Neural progenitor cell (in vitro differentiated cells): ENCODE measurements at regions not wholly inside any gene's neighbourhood (a gene's known extent, or its start where the extent isn't known, plus 50 kb on each side); places are given as distances from the start of the nearest gene placed in this dataset.

Source experiments
- DNase-seq: peaks from one replicate; pipeline ENCODE4 v3.0.0-alpha.2; 2016; ENCODE audit warnings: low spot score
- H2AFZ ChIP-seq: fragments of 200-600 bp; sonication (generic); replicated peaks from 2 replicates; pipeline ENCODE4 v1.6.1; 2016; ENCODE audit warnings: antibody characterized with exemption
- H3F3A ChIP-seq: fragments of 200-600 bp; sonication (generic); 2 replicates; pipeline ENCODE4 v1.6.1; 2016; ENCODE audit warnings: antibody characterized with exemption, low read depth
- H3K27ac ChIP-seq: fragments of 200-600 bp; sonication (generic); 2 replicates; pipeline ENCODE4 v1.5.1; 2016; ENCODE audit warnings: mild to moderate bottlenecking
- H3K27me3 ChIP-seq: fragments of 200-600 bp; sonication (generic); 2 replicates; pipeline ENCODE4 v1.6.1; 2016; ENCODE audit warnings: mild to moderate bottlenecking, moderate library complexity
- H3K36me3 ChIP-seq: fragments of 200-600 bp; sonication (generic); 2 replicates; pipeline ENCODE4 v1.5.1; 2016
- H3K4me1 ChIP-seq: fragments of 200-600 bp; sonication (generic); 2 replicates; pipeline ENCODE4 v1.6.1; 2016; ENCODE audit warnings: mixed run types
- H3K4me2 ChIP-seq: fragments of 200-600 bp; sonication (generic); 2 replicates; pipeline ENCODE4 v1.6.1; 2016
- H3K4me3 ChIP-seq: fragments of 200-600 bp; sonication (generic); 2 replicates; pipeline ENCODE4 v1.5.1; 2016
- H3K79me2 ChIP-seq: fragments of 200-600 bp; sonication (generic); 2 replicates; pipeline ENCODE4 v1.6.1; 2016; ENCODE audit warnings: low read depth
- H3K9ac ChIP-seq: fragments of 200-600 bp; sonication (generic); 2 replicates; pipeline ENCODE4 v1.6.1; 2016
- H3K9me3 ChIP-seq: fragments of 200-600 bp; sonication (generic); 2 replicates; pipeline ENCODE4 v1.5.1; 2016; ENCODE audit warnings: low read depth
- H4K20me1 ChIP-seq: fragments of 200-600 bp; sonication (generic); 2 replicates; pipeline ENCODE4 v1.6.1; 2016; ENCODE audit warnings: low read depth
- H3K27ac Mint-ChIP-seq: 3 replicates; pipeline ENCODE4 v1.8.0; 2021; ENCODE audit warnings: mixed read lengths
- H3K27me3 Mint-ChIP-seq: 2 replicates; pipeline ENCODE4 v1.8.0; 2022; ENCODE audit warnings: low read depth, mild to moderate bottlenecking, inconsistent platforms, moderate library complexity, mixed read lengths; ENCODE audit not compliant: insufficient read depth
- H3K36me3 Mint-ChIP-seq: 3 replicates; pipeline ENCODE4 v1.8.0; 2021; ENCODE audit warnings: mixed read lengths
- H3K4me1 Mint-ChIP-seq: 3 replicates; pipeline ENCODE4 v1.8.0; 2021; ENCODE audit warnings: mixed read lengths
- H3K4me3 Mint-ChIP-seq: 3 replicates; pipeline ENCODE4 v1.8.0; 2021; ENCODE audit warnings: mild to moderate bottlenecking, moderate library complexity, mixed read lengths
- H3K9me3 Mint-ChIP-seq: 3 replicates; pipeline ENCODE4 v1.8.0; 2020; ENCODE audit warnings: mixed read lengths
- CTCF ChIP-seq: fragments of 200-600 bp; sonication (generic); IDR thresholded peaks from 2 replicates; pipeline ENCODE4 v1.5.1; 2017; ENCODE audit warnings: antibody characterized with exemption, mild to moderate bottlenecking
- EZH2 ChIP-seq: fragments of 200-600 bp; sonication (generic); IDR thresholded peaks from 2 replicates; pipeline ENCODE4 v1.6.1; 2017; ENCODE audit warnings: antibody characterized with exemption, mild to moderate bottlenecking, moderate library complexity
- EZH2phosphoT487 ChIP-seq: fragments of 200-600 bp; sonication (generic); IDR thresholded peaks from 2 replicates; pipeline ENCODE4 v1.6.1; 2017; ENCODE audit warnings: antibody characterized with exemption

GRCh38 chr6:147128056-147128455, 76.2 kb upstream of the STXBP5 start:
- Histone ChIP-seq H4K20me1 (no peaks in the 10 kb centered on the region), H3K79me2 (no peaks in the 10 kb centered on the region), H3K9ac (no peak overlapping the region), H3K4me3 (no peak overlapping the region), H3K4me1 (peaks cover 18% of the 10 kb centered on the region), H3K27me3 (no peaks in the 10 kb centered on the region), H3F3A (no peaks in the 10 kb centered on the region), H3K27ac (no peak overlapping the region), H2AFZ (no peak overlapping the region), H3K4me2 (no peak overlapping the region), H3K36me3 (no peaks in the 10 kb centered on the region), H3K9me3 (no peaks in the 10 kb centered on the region)
- no peak for DNase-seq
- no peaks in the 10 kb centered on the region for H3K9me3 Mint-ChIP-seq
- H3K4me3 Mint-ChIP-seq = no peak overlapping the region
- no peak for TF ChIP-seq CTCF
- no peak for TF ChIP-seq EZH2
- no peak for TF ChIP-seq EZH2phosphoT487
- peaks cover 10% of the 10 kb centered on the region for H3K4me1 Mint-ChIP-seq
- no peaks in the 10 kb centered on the region for H3K27me3 Mint-ChIP-seq
- H3K36me3 Mint-ChIP-seq = no peaks in the 10 kb centered on the region
- no peak overlapping the region for H3K27ac Mint-ChIP-seq

- Histone ChIP-seq H3K36me3 (no peaks in the 10 kb centered on the region), H3F3A (no peaks in the 10 kb centered on the region), H3K27ac (no peak overlapping the region), H3K9me3 (no peaks in the 10 kb centered on the region), H3K79me2 (no peaks in the 10 kb centered on the region), H3K4me2 (no peak overlapping the region), H3K4me3 (no peak overlapping the region), H3K9ac (no peak overlapping the region), H4K20me1 (no peaks in the 10 kb centered on the region), H2AFZ (peak overlapping the region; percentile 35), H3K27me3 (no peaks in the 10 kb centered on the region), H3K4me1 (peaks cover 23% of the 10 kb centered on the region)
- H3K4me1 Mint-ChIP-seq = peaks cover 12% of the 10 kb centered on the region
- H3K36me3 Mint-ChIP-seq = no peaks in the 10 kb centered on the region
- H3K27ac Mint-ChIP-seq = peak overlapping the region; percentile 75
- no peak overlapping the region for H3K4me3 Mint-ChIP-seq
- H3K9me3 Mint-ChIP-seq = no peaks in the 10 kb centered on the region
- TF ChIP-seq EZH2 (no peak), CTCF (no peak), EZH2phosphoT487 (no peak)
- DNase-seq = peak; percentile 14
- peaks cover 2% of the 10 kb centered on the region for H3K27me3 Mint-ChIP-seq
Observed at GRCh38 chr6:147131532-147132128, 72.6 kb upstream of the STXBP5 start.

DNA sequence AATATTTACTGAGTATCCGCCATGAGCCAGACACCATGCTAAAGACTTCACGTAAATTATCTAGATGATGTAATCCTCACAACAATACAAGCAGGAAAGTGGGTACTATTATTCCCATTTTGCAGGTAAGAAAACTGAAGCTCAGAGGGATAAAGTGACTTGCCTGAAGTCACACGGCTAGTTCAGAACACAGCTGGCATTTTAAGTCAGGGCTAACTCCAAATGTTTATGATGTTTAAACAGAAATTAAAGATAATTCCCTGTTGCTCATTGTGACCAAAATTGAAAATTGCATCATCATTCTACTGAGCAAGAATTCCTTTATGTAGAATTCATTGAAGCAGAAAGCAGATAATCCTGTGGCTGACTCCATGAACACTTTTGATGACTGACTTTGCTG, 71.3 kb upstream of the STXBP5 start:
- DNase-seq = no peak
- Mint-ChIP-seq H3K27ac (no peak overlapping the region), H3K4me3 (no peak overlapping the region), H3K4me1 (peaks cover 12% of the 10 kb centered on the region), H3K36me3 (no peaks in the 10 kb centered on the region), H3K9me3 (no peaks in the 10 kb centered on the region), H3K27me3 (peaks cover 2% of the 10 kb centered on the region)
- Histone ChIP-seq H3K36me3 (no peaks in the 10 kb centered on the region), H3K27ac (no peak overlapping the region), H3K4me1 (peaks cover 23% of the 10 kb centered on the region), H3K9ac (no peak overlapping the region), H4K20me1 (no peaks in the 10 kb centered on the region), H2AFZ (no peak overlapping the region), H3K27me3 (no peaks in the 10 kb centered on the region), H3K79me2 (no peaks in the 10 kb centered on the region), H3F3A (no peaks in the 10 kb centered on the region), H3K9me3 (no peaks in the 10 kb centered on the region), H3K4me3 (no peak overlapping the region), H3K4me2 (peak overlapping the region; percentile 8)
- TF ChIP-seq EZH2phosphoT487 (no peak), CTCF (no peak), EZH2 (no peak)
